22Rv1 (cell line): ENCODE measurements at regions not wholly inside any gene's neighbourhood (a gene's known extent, or its start where the extent isn't known, plus 50 kb on each side); places are given as distances from the start of the nearest gene placed in this dataset.
A peak's percentile ranks its signal among the peaks of the same experiment; 100 is the strongest.
"Not testable (repeated sequence)": the region's sequence is repeated elsewhere in the genome, so short reads cannot be mapped to it uniquely, and the experiment has no call there.

Source experiments
- H3K27ac ChIP-seq: fragments of 450-650 bp; 2 replicates; pipeline ENCODE4 v1.5.1; 2017
- ZFX ChIP-seq: fragments of 450-650 bp; IDR thresholded peaks from 2 replicates; pipeline ENCODE4 v1.6.1; 2017; ENCODE audit warnings: antibody characterized with exemption, borderline replicate concordance
- TF ChIP-seq, protein P1 (sequence below): fragments of 450-650 bp; IDR thresholded peaks from 2 replicates; pipeline ENCODE4 v1.5.1; 2017; ENCODE audit warnings: mild to moderate bottlenecking

DNA sequence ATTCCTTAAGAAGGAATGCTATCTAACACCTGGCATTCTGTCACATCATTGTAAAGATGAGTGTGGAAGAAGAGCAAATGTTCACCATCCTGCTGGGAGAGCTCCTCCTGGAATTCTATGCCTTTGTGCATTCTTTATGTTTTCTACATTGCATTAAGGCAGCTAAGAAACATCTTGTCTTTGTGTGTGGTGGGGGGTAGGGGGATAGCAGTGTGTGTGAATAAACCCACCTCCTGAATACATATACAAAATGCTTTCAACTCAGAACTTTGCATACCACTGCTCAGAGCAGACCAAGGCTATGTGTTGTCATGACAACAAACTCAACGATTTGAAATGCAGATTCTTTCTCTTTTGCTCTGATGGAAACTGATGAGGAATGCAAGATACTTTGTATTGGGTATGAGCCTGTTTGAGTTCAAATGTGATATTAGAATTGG, 193.6 kb upstream of the KAZN start:
- no peak for TF ChIP-seq ZFX
- TF ChIP-seq, protein P1, sequence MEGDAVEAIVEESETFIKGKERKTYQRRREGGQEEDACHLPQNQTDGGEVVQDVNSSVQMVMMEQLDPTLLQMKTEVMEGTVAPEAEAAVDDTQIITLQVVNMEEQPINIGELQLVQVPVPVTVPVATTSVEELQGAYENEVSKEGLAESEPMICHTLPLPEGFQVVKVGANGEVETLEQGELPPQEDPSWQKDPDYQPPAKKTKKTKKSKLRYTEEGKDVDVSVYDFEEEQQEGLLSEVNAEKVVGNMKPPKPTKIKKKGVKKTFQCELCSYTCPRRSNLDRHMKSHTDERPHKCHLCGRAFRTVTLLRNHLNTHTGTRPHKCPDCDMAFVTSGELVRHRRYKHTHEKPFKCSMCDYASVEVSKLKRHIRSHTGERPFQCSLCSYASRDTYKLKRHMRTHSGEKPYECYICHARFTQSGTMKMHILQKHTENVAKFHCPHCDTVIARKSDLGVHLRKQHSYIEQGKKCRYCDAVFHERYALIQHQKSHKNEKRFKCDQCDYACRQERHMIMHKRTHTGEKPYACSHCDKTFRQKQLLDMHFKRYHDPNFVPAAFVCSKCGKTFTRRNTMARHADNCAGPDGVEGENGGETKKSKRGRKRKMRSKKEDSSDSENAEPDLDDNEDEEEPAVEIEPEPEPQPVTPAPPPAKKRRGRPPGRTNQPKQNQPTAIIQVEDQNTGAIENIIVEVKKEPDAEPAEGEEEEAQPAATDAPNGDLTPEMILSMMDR = no peak
- no peak overlapping the region for H3K27ac ChIP-seq

DNA sequence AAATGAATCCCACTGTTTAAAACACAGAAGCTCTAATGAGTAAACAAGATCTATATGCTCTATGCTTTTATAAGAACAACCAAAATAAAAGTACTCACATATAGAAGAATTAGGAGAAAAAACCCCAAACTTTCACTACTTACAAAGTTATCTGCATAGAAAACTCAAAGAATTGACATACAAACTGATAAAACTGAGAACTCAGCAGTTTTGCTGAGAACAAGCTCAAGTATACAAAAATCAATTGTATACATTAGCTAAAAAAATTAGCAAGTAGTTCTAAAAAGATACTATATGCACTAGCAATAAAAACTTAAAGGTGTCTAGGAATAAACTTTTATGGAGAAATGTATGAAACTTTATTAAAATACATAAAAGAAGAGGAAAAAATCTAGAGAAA, 186.2 kb upstream of the KAZN start:
- H3K27ac ChIP-seq = no peak overlapping the region
- TF ChIP-seq ZFX = no peak
- TF ChIP-seq, protein P1 = no peak

DNA sequence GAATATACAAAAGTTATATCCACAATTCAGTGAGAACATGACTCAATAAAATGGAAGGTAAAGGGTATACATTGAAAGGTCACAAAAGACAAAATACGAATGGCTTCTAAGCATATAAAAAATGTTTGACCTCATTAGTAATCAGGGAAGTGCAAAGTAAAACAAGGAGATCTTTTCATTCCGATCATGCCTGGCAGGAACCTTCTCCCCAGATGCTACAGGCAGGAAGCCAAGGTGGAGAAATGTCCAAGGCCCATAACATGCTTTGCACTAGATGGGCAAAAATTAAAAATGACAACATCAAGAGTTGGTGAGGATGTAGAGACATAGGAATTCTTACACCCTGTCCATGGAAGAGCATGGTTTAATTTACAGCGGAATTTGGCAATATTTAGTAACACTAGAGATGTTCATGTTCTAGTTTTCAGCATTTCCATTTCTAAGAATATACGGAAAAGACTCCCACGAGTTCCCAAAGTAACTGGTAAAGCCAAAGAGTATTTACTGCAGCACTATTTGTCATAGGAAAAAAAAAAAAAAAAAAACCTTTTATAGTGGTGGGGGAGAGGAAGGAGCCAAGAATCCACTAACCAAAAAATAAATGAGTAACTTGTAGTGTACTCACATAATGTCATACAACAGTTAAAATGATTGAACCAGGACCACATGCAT, 184.5 kb upstream of the KAZN start:
- H3K27ac ChIP-seq = no peak overlapping the region
- TF ChIP-seq ZFX = no peak
- TF ChIP-seq, protein P1 = no peak

DNA sequence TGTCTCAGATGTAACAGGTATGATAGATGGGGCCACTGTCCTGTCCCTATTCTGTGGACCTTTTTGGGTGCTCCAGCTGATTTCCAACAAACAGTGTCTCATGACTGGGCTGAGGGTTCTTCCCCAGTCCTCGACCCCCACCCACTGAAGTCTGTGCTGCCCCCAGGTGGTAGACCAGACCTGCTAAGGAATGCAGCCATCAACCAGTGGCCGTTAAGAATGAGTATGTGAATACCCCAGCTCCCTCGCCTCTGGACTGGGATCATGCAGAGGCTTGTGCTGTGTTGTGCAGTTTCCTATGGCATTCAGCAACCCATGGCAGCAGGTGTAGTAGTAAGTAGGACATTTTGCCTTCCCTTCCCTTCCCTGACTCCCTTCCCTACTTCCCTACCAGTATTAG, 183.1 kb upstream of the KAZN start:
- no peak for TF ChIP-seq ZFX
- TF ChIP-seq, protein P1 = peak; percentile 25; the same call in 1 of the 2 replicates
- no peak overlapping the region for H3K27ac ChIP-seq

DNA sequence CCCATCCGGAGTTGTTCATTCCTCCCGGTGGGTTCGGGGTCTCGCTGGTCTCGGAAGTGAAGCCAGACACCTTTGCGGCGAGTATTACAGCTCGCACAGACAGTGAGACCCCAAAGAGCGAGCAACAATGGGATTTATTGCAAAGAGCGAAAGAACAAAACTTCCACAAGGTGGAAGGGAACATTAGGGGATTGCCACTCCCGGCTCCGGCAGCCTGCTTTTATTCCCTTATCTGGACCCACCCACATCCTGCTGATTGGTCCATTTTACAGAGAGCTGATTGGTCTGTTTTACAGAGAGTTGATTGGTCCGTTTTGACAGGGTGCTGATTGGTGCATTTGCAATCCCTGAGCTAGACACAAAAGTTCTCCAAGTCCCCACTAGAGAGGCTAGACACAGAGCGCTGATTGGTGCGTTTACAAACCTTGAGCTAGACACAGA, 178.7 kb upstream of the KAZN start:
- H3K27ac ChIP-seq = not testable (repeated sequence)

DNA sequence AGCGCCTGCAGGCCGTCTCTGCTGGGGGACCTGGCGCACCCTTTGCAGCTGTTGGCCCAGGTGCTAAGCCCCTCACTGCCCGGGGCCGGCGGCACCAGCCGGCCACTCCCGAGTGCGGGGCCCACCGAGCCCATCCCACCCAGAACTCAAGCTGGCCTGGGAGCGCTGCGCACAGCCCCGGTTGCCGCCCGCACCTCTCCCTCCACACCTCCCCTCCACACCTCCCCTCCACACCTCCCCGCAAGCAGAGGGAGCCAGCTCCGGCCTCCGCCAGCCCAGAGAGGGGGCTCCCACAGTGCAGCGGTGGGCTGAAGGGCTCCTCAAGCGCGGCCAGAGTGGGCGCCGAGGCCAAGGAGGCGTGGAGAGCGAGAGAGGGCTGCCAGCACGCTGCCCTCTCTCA, 177.8 kb upstream of the KAZN start:
- TF ChIP-seq, protein P1 = no peak
- TF ChIP-seq ZFX = no peak
- H3K27ac ChIP-seq = no peak overlapping the region

DNA sequence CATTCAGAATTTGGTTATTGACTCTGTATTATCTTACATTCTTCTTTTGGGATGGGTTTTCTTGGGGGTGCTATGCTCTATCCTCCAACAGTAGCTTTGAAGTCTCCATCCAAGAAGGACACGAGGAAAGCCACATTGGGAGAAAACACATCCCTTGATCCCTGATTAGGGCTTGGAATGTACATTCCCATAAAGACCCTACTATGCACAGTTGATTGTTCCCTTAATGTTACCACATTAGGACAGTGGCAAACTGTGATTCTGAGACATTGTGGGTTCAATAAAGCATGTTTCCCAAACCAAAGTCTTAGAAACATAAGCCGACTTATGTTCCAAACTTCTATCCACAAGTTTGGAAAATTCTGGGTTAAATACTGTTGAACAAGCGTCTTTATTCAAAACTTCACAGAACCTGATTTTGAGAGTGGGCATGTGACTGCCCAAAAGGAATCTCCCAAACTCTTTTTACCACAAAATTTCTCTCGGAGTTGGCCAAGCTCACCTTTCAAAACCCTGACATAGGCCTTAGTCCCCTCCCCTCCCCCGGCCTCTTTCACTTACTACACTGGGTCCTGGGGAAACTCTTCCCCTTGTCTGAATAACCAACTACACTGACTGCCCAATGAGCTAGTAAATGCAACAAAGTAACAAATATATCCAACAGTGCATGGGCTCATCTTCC, 177.0 kb upstream of the KAZN start:
- no peak overlapping the region for H3K27ac ChIP-seq
- TF ChIP-seq ZFX = no peak
- TF ChIP-seq, protein P1 = no peak
